DND-41 (cell line): ENCODE measurements at regions not wholly inside any gene's neighbourhood (a gene's known extent, or its start where the extent isn't known, plus 50 kb on each side); places are given as distances from the start of the nearest gene placed in this dataset.

Source experiments
- EZH2 ChIP-seq: IDR thresholded peaks from 3 replicates; pipeline ENCODE4 v1.6.1; 2012; ENCODE audit warnings: borderline replicate concordance, low read depth, mild to moderate bottlenecking, moderate library complexity, low read length, inconsistent platforms; ENCODE audit not compliant: severe bottlenecking
- TF ChIP-seq, protein P1 (sequence below): IDR thresholded peaks from 2 replicates; pipeline ENCODE4 v1.5.1; 2012; ENCODE audit warnings: borderline replicate concordance, low read length, moderate library complexity, mild to moderate bottlenecking; ENCODE audit not compliant: poor library complexity, severe bottlenecking; ENCODE audit errors: extremely low read depth

- TF ChIP-seq, protein P1, sequence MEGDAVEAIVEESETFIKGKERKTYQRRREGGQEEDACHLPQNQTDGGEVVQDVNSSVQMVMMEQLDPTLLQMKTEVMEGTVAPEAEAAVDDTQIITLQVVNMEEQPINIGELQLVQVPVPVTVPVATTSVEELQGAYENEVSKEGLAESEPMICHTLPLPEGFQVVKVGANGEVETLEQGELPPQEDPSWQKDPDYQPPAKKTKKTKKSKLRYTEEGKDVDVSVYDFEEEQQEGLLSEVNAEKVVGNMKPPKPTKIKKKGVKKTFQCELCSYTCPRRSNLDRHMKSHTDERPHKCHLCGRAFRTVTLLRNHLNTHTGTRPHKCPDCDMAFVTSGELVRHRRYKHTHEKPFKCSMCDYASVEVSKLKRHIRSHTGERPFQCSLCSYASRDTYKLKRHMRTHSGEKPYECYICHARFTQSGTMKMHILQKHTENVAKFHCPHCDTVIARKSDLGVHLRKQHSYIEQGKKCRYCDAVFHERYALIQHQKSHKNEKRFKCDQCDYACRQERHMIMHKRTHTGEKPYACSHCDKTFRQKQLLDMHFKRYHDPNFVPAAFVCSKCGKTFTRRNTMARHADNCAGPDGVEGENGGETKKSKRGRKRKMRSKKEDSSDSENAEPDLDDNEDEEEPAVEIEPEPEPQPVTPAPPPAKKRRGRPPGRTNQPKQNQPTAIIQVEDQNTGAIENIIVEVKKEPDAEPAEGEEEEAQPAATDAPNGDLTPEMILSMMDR, result no peak
- no peak for TF ChIP-seq EZH2
Measured at GRCh38 chr5:86407711-86408110, 210.0 kb upstream of the COX7C start.
